HG02885 (cell line): ENCODE measurements at regions not wholly inside any gene's neighbourhood (a gene's known extent, or its start where the extent isn't known, plus 50 kb on each side); places are given as distances from the start of the nearest gene placed in this dataset.

ENCODE experiments used
- ATAC-seq: cut with Tn5 transposase; IDR thresholded peaks from one replicate; pipeline ENCODE4 v1.9.1; 2021; ENCODE audit warnings: mild to moderate bottlenecking; ENCODE audit not compliant: unreplicated experiment, poor library complexity

DNA sequence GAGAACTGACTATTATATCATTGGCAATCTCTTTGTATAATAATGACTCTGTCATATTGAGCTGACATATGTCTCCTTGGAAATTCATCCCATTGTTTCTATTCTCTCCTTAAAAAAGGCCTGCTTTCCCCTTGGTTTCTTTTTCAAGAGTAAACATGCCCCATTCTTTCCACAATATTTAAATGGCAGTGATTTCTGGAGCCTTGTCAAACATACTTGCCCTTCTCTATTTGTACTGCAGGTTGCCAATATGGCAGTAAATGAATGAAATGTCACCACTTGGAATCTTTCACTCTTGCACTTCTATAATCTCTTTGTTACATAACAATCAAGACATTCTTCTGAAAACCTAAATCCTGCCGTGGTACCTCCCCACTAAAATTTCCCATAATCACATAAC, 1265.1 kb upstream of the CDH8 start:
- no peak for ATAC-seq

DNA sequence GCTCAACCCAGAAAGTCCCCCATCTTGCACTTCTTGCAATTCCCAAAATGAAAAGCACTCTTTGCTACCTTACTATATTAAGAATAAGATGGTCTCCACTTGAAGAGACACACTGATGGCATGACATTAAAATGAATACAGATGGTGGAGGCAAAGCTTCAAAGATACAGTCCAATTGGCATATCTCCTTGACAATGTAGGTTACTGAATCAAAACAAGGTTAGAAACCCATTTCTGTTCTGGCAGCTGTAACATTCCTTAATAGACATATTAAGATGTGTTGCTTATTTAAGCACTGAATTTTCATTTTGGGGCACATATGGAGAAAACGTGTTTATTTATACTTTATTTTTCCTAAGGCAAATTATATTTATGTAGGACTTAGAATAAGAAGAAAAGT, 1262.8 kb upstream of the CDH8 start:
- ATAC-seq: no peak

DNA sequence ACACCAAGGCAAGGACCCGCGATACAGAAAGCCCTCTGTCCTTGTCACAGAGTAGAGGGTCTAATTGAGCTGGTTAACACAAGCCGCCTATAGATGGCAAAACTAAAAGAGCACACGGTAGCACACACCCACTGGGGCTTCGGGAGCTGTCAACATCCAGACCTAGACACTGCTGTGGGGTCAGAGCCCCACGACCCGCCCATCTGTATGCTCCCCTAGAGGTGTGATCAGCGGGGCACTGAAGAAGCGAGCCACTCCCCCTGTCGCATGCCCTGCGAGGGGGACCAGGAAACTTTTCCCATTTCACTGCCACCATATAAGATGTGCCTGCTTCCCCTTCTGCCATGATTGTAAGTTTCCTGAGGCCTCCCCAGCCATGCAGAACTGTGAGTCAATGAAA, 1255.8 kb upstream of the CDH8 start:
- ATAC-seq: no peak

DNA sequence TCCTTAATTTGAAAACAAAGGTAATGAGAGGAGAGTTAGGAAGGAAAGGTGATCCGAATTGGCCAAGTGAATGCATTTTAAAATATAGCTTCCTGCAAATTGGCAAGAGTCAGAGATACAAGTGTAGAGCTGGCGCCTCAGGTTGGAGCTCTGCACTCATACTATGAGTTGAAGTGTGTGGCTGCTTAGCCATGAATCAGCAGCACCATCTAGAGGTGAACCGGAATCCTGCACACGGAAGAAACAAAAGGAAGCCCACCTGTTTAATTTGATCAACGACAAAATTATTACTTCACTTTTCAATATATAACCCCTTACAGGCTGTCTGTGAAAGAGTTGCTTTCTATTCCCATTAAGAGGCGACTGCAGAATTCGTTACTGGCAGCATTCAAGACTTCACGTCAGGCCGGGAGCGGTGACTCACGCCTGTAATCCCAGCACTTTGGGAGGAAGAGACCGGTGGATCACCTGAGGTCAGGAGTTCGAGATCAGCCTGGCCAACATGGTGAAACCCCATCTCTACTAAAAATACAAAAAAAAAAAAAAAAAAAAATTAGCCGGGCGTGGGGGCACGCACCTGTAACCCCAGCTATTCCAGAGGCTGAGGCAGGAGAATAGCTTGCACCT, 1253.7 kb upstream of the CDH8 start:
- peak; percentile 66 for ATAC-seq

GRCh38 chr16:63287401-63287800, 1251.2 kb upstream of the CDH8 start:
- no peak for ATAC-seq

DNA sequence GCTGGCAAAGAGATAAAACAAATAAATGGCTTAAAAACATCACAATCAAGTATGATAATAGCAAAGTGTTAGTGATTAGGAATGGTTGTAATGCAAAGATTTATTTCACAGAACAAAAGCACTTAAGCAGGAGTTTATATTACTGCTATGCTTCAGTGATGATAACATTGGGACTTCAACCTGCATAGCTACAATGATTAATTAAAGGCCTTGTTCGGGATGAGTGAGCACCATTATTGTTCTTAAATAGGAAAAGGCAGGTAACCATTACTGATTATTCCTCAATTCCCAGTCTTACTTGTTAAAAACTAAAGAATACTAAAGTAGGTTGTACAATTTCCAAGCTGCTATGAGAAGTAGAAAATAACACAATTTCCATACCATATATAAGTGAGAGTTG, 1247.5 kb upstream of the CDH8 start:
- ATAC-seq: no peak

GRCh38 chr16:63244631-63245030, 1208.4 kb upstream of the CDH8 start:
- ATAC-seq: no peak

- no peak for ATAC-seq
These were observed 1205.3 kb upstream of the CDH8 start for GRCh38 chr16:63241497-63242028.

DNA sequence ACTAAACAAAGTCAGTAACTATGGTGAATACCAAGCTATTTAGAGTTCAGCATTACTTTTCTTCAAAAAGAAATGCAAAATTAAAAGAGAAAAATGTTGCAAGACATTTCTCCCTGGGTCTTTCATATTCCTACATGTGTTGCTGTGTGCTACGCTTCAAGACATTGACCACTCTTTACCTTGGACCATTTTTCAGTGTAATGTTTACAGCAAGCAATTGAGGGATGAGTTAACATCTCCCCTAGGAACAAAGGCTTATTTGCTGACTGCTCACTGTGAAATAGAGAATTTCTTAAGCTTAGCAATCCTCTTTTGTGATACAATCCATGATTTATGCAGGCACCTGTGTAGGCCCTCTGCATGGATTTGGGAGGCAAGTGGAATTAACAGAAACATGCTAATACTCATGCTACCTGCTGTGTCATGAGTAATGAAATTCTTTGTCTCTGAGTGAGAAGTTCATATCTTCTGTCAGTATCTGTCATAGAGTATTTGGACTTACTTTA, 1202.9 kb upstream of the CDH8 start:
- no peak for ATAC-seq

DNA sequence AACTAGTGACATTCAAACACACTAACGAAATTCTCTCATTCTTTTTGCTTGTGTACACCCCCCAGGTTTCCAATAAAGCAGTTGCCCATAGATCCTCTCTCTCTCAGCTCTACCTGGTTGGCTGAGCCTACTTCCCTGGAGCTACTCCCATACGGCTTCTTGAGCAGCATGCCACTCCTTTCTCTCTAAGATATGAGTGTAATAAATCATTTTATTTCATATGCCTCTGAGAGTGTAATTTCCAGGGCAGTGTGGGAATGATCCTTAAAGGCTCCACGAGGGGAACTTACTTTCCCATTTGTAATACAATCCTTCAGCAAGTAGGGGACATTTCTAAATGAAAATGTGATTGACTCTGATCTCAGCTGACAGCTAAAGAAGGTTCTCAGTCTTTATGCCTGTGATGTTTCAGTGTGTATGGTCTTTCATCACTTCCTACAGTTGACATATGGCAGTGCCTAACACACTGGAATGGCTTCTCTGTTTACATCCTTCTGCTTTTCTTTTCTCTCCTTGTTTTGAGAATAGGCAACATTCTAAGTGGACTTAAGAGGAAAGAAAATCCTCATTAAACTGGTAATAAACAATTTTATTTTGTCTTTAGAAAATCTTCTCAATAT, 1194.3 kb upstream of the CDH8 start:
- ATAC-seq: no peak

- ATAC-seq: no peak
These were observed 1192.0 kb upstream of the CDH8 start for GRCh38 chr16:63228259-63228658.

GRCh38 chr16:63223851-63224250, 1187.6 kb upstream of the CDH8 start:
- ATAC-seq: no peak

DNA sequence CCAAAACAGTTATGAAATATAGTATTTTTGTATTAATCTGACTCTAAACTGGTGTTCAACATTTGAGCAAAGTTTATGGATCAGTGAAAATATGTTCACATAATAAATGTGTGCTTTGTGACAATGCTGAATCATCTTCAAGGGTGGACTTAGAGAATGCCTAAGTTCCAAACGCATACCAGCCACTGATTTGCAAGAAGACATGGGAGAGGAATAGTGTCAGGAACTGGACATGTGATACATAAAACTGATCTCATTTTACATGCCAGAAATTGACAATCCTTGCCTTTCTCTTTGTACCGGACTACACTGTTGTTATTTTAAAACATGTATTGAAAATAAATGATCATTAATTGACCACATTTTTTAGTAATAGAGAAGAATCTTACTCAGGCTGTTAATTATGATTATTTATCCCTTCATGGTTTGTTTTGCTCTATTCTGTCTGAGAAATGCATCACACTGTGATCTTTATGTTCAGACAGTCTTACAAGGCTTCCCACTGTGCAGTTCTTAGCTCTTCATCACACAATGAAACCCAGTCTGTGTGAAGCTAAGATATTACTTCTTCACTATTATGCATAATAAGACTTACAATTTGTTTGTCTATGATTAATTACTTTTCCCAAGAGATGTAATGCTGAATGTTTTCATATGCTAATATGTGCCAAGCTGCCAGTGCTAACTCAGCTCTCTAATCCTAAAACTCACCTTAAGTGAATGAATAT, 1180.6 kb upstream of the CDH8 start:
- no peak for ATAC-seq

DNA sequence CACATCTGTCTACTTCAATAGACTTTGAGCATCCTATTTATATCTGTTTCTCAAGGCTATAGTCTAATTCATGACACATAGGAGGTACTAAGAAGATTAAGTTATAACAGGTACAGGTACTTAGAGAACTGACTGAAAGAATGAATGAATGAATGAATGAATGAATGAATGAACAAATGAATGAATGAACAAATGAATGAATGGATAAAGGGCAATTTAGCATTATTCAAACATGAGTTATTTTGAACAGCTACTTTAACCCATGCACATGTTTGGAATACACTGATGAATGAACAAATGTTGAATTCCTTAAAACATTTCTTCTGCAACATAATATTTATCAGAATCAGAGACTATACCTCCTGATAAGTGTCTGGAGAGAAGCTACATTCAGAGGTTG, 1165.6 kb upstream of the CDH8 start:
- no peak for ATAC-seq

- ATAC-seq: no peak
These were observed 1164.7 kb upstream of the CDH8 start for GRCh38 chr16:63200940-63201339.

- no peak for ATAC-seq
These were observed 1159.1 kb upstream of the CDH8 start for GRCh38 chr16:63195336-63195735.

GRCh38 chr16:63192980-63193379, 1156.7 kb upstream of the CDH8 start:
- no peak for ATAC-seq

DNA sequence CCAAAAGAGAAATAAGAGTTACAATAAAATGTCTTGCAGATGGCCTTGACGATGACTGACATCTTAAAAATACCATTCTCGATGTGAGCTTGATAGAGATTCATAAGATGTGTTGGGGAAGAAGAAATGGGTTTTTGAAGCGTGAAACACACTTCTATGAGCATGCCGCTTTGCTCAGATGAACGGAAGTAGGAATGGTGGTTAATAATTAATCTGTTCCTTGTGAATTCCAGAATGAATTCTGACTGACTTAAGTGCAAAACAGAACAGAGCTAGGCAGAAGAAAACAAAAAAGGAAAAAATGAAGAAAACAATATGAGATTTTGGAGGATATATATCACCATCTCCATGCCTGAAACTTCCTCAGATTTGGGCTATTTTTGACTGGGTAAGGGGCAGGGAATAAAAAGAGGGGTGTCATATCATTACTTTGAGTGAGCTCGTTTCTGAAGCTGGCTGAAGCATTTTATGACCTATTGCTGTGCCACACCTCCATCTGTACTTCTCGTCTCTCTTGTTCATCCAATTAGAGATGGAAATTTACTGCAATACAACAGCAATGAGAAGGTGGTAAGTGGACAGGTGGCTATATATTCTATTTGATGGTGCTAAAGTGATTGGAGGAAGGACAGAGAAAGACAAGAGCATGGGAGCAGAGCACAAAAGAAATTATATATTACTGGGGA, 1152.0 kb upstream of the CDH8 start:
- ATAC-seq: no peak

GRCh38 chr16:63187638-63188037, 1151.4 kb upstream of the CDH8 start:
- ATAC-seq: no peak

GRCh38 chr16:63185235-63185780, 1149.1 kb upstream of the CDH8 start:
- ATAC-seq: no peak
